ENCODE measurements at regions not wholly inside any gene's neighbourhood (a gene's known extent, or its start where the extent isn't known, plus 50 kb on each side); places are given as distances from the start of the nearest gene placed in this dataset.

- no peak overlapping the region for H3K18ac ChIP-seq (ENCODE audit: insufficient read length, low read depth, low read length)
- H2BK20ac ChIP-seq (ENCODE audit: low read depth, low read length, poor library complexity, severe bottlenecking): no peak overlapping the region
- WGBS (ENCODE audit: extremely low coverage, insufficient read length, low lambda C conversion rate): no CpG with 5 or more reads among the region's 2 CpGs
- no peak overlapping the region for H3K14ac ChIP-seq (ENCODE audit: insufficient read depth, low read length)
- no peaks in the 10 kb centered on the region for H3K9me3 ChIP-seq (ENCODE audit: control insufficient read depth, low read depth, low read length)
- Mint-ChIP-seq H3K36me3 (ENCODE audit: insufficient read depth in 1 of 3, low read depth in 3 of 3) (no peaks in the 10 kb centered on the region), H3K4me3 (no peak overlapping the region), H3K4me1 (peaks cover 20 to 32% of the 10 kb centered on the region in 2 experiments), H3K27ac (no peak overlapping the region), H3K9me3 (no peaks in the 10 kb centered on the region), H3K27me3 (ENCODE audit: low read depth) (peaks cover 5% of the 10 kb centered on the region)
- H3K27me3 ChIP-seq (ENCODE audit: insufficient read depth, low read length): no peaks in the 10 kb centered on the region
- no peak overlapping the region for H4K5ac ChIP-seq (ENCODE audit: insufficient read length, low read depth, low read length)
- H3K4ac ChIP-seq (ENCODE audit: low read depth, low read length): no peak overlapping the region
- no peak overlapping the region for H3K27ac ChIP-seq (ENCODE audit: insufficient read length, low read depth, low read length)
- no peak overlapping the region for H3K23ac ChIP-seq (ENCODE audit: insufficient read length, low read depth, low read length)
- no peaks in the 10 kb centered on the region for H3K79me1 ChIP-seq (ENCODE audit: insufficient read depth, low read depth, low read length, poor library complexity, severe bottlenecking)
- DNase-seq: no peak
- H3K23me2 ChIP-seq (ENCODE audit: insufficient read length, low read depth, low read length, poor library complexity, severe bottlenecking): no peaks in the 10 kb centered on the region
- H2BK12ac ChIP-seq (ENCODE audit: insufficient read length, low read depth, low read length): no peak overlapping the region
- H4K8ac ChIP-seq (replicated peaks; ENCODE audit: insufficient read length, low read depth, low read length): no peak overlapping the region
- H2AFZ ChIP-seq (ENCODE audit: low read length): no peak overlapping the region
- H2BK5ac ChIP-seq (ENCODE audit: insufficient read length, low read length): no peak overlapping the region
- no peak overlapping the region for H3T11ph ChIP-seq (ENCODE audit: low read length)
- peaks cover 11% of the 10 kb centered on the region for H3K4me1 ChIP-seq (ENCODE audit: insufficient read depth, low read length)
- H3K4me2 ChIP-seq (ENCODE audit: insufficient read depth, insufficient read length, low read length): no peak overlapping the region
- H2AK5ac ChIP-seq (ENCODE audit: insufficient read length, low read length): no peak overlapping the region
- H4K20me1 ChIP-seq (ENCODE audit: control insufficient read depth, insufficient read depth, insufficient read length): no peaks in the 10 kb centered on the region
- H4K91ac ChIP-seq (ENCODE audit: insufficient read length, low read depth, low read length): no peak overlapping the region
- H3K79me2 ChIP-seq (ENCODE audit: insufficient read depth, low read length): no peaks in the 10 kb centered on the region
- H3K56ac ChIP-seq (ENCODE audit: insufficient read length, low read depth, low read length): no peak overlapping the region
- H3K9ac ChIP-seq (ENCODE audit: extremely low read depth, insufficient read length, low read length): no peak overlapping the region
- H2BK120ac ChIP-seq (ENCODE audit: low read depth, low read length, poor library complexity, severe bottlenecking): no peak overlapping the region
- no peak for TF ChIP-seq CTCF (conservative IDR thresholded peaks at IDR 0.05)
- no peak overlapping the region for H2BK15ac ChIP-seq (ENCODE audit: low read depth, low read length)
Measured at GRCh38 chr9:99485459-99485858, 263.4 kb downstream of the SEC61B start.
